Retina (tissue), 1 donor: ENCODE measurements at regions not wholly inside any gene's neighbourhood (a gene's known extent, or its start where the extent isn't known, plus 50 kb on each side); places are given as distances from the start of the nearest gene placed in this dataset.
"Not testable (repeated sequence)": the region's sequence is repeated elsewhere in the genome, so short reads cannot be mapped to it uniquely, and the experiment has no call there.

ENCODE experiments used
- DNase-seq: peaks from one replicate; pipeline ENCODE4 v3.0.0-alpha.2; 2016

- no peak for DNase-seq
Observed at GRCh38 chr9:15113288-15113687, 193.7 kb downstream of the TTC39B start.

- no peak for DNase-seq
Observed at GRCh38 chr9:15111071-15111470, 195.9 kb downstream of the TTC39B start.

- DNase-seq = peak; percentile 59
Observed at GRCh38 chr9:15104826-15105420, 194.7 kb upstream of the FREM1 start.

GRCh38 chr9:15103290-15103689 lies 193.1 kb upstream of the FREM1 start:
- no peak for DNase-seq

- no peak for DNase-seq
Observed at GRCh38 chr9:15101095-15101494, 190.9 kb upstream of the FREM1 start.

- DNase-seq = no peak
Observed at GRCh38 chr9:15100571-15100970, 190.3 kb upstream of the FREM1 start.

GRCh38 chr9:15096972-15097371 lies 186.7 kb upstream of the FREM1 start:
- DNase-seq = no peak

- DNase-seq = no peak
Observed at GRCh38 chr9:15086778-15087324, 176.6 kb upstream of the FREM1 start.

GRCh38 chr9:15086156-15086763 lies 176.0 kb upstream of the FREM1 start:
- DNase-seq = no peak

GRCh38 chr9:15081021-15081753 lies 171.0 kb upstream of the FREM1 start:
- no peak for DNase-seq

GRCh38 chr9:15080401-15080800 lies 170.2 kb upstream of the FREM1 start:
- no peak for DNase-seq

GRCh38 chr9:15079989-15080388 lies 169.8 kb upstream of the FREM1 start:
- no peak for DNase-seq

GRCh38 chr9:15077946-15078729 lies 167.9 kb upstream of the FREM1 start:
- DNase-seq = no peak

- no peak for DNase-seq
Observed at GRCh38 chr9:15073620-15074019, 163.4 kb upstream of the FREM1 start.

GRCh38 chr9:15070716-15071115 lies 160.5 kb upstream of the FREM1 start:
- no peak for DNase-seq

- no peak for DNase-seq
Observed at GRCh38 chr9:15069106-15069505, 158.9 kb upstream of the FREM1 start.

GRCh38 chr9:15068261-15068660 lies 158.0 kb upstream of the FREM1 start:
- no peak for DNase-seq

- no peak for DNase-seq
Observed at GRCh38 chr9:15059003-15059402, 148.8 kb upstream of the FREM1 start.

- no peak for DNase-seq
Observed at GRCh38 chr9:15058236-15058635, 148.0 kb upstream of the FREM1 start.

GRCh38 chr9:15055284-15055683 lies 145.1 kb upstream of the FREM1 start:
- DNase-seq = not testable (repeated sequence)

GRCh38 chr9:15048772-15049171 lies 138.5 kb upstream of the FREM1 start:
- DNase-seq = no peak

- DNase-seq = no peak
Observed at GRCh38 chr9:15047028-15047551, 136.9 kb upstream of the FREM1 start.

GRCh38 chr9:15033316-15033715 lies 123.1 kb upstream of the FREM1 start:
- DNase-seq = no peak
